ENCODE measurements at regions not wholly inside any gene's neighbourhood (a gene's known extent, or its start where the extent isn't known, plus 50 kb on each side); places are given as distances from the start of the nearest gene placed in this dataset.

DNA sequence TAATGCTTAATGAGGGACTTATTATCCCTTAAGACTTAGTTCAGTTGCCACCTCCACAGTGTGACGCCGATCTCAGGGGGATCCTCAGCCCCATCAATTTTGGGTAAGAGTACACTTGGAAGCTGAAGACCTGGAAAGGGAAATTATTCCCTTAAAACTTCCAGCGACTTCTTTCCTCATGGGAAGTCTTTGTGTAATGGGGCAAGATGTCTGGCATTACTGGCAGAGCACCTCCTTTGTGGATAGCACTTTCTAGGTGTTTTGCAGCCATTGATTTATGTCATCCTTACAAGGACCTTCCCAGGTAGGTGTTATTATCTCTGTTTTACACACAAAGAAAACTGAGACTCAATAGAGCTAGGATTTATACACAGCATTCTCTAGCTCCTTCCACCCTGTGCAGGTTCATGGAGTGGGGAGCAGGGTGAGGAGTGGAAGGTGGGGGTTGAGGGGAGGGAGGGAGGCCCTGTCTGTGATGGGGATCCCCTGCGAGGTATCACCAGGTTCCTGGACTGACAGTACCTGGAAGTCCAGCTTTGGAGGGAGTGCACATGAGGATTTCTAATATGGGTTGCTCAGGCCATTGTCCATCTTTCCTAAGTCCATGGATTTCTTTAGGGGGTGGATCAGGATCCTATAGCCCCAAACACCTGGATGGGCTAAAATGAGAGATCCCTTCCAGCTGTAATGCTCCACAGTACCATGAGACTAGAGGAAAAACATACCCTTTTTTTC is 79.4 kb downstream of the MYCN start:
- DNase-seq (ENCODE audit: low spot score), result no peak

GRCh38 chr2:16019060-16019480 is 78.7 kb downstream of the MYCN start:
- no peak for DNase-seq (ENCODE audit: low spot score)

GRCh38 chr2:16018277-16019059 is 78.1 kb downstream of the MYCN start:
- no peak for DNase-seq (ENCODE audit: low spot score)

- DNase-seq (ENCODE audit: low spot score), result no peak
These were observed 75.9 kb downstream of the MYCN start for GRCh38 chr2:16016282-16016681.

- DNase-seq (ENCODE audit: low spot score), result no peak
These were observed 75.5 kb downstream of the MYCN start for GRCh38 chr2:16015903-16016265.

DNA sequence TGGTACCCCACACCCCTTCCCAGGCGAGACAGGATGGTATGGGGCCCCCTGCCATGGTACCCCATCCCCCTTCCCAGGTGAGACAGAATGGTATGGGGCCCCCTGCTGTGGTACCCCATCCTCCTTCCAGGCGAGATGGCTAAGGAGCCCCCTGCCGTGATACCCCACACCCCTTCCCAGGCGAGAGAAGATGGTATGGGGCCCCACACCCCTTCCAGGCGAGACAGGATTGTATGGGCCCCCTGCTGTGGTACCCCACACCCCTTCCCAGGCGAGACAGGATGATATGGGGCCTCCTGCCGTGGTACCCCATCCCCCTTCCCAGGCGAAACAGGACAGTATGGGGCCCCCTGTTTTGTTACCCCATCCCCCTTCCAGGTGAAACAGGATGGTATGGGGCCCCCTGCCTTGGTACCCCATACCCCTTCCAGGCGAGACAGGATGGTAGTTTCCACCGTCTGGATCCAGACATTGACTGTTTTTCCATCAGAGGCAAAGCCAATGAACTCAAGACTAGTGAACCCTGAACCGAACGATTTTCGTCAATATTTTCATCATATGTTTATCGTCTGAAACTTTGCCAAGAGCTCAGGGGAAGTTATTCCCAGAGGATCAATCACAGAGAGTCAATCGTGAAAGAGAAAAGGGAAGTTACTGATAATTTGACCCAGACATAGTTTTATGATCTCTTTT is 75.0 kb downstream of the MYCN start:
- no peak for DNase-seq (ENCODE audit: low spot score)

- no peak for DNase-seq (ENCODE audit: low spot score)
These were observed 74.5 kb downstream of the MYCN start for GRCh38 chr2:16014802-16015201.

DNA sequence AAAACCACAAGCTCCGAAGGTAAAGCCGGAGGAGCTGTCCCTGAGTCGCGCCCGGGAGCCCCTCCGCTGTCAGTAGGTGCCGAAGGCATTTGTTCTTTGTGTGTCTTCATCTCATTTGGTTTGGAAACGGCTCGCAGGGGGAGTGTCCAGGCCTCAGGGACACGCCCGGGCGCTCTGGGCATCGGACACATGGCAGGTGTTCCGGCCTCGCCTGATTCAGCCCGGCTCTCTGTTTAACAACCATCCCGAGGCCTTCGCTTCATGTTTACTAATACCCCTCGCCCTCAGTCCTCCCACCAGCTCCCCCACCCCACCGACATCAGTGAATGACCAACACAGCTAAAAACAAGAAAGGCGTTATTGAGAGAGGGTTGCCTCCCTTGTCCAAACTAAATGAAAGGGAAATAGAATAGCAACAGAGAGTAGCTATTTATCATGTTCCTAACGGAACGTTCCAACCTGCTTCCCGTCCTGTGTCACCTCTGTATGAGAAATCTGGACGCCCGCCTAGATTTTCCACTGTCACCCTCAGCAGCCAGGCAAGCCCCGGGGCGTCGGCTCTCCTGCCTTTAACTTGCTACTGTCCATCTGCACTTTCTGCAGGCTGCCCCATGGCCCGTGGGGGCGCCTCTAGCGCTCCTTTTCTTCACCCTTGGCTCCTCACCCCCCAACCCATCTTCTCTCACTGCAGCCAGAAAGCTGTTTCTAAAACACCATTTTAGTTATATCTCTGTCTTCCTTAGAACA is 73.9 kb downstream of the MYCN start:
- no peak for DNase-seq (ENCODE audit: low spot score)

DNA sequence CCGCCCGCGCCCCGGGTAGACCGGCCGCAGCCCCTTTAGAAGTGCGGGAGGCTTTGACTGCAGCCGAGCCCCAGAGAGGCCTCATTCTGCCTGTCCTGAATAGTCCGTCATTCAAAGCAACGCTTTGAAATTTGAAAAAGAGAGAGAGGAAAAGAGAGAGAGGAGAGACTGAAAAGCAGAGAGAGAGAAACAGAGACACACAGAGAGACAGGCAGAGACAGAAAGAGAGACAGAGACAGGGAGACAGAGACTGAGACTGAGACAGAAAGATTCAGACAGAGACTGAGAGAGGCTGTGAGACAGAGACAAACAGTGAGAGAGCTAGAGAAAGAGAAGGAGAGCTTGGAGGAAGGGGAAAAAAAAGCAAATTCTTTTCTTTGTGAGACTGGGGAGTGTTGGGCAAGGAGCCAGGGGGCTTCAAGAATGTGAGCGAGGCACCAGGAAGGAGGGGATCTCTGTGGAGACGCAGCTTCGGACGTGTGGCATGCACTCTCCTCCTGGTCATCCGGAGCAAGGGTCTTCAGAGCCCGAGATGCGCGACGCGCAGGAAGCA is 73.1 kb downstream of the MYCN start:
- no peak for DNase-seq (ENCODE audit: low spot score)

GRCh38 chr2:16012626-16013358 is 72.4 kb downstream of the MYCN start:
- no peak for DNase-seq (ENCODE audit: low spot score)

DNA sequence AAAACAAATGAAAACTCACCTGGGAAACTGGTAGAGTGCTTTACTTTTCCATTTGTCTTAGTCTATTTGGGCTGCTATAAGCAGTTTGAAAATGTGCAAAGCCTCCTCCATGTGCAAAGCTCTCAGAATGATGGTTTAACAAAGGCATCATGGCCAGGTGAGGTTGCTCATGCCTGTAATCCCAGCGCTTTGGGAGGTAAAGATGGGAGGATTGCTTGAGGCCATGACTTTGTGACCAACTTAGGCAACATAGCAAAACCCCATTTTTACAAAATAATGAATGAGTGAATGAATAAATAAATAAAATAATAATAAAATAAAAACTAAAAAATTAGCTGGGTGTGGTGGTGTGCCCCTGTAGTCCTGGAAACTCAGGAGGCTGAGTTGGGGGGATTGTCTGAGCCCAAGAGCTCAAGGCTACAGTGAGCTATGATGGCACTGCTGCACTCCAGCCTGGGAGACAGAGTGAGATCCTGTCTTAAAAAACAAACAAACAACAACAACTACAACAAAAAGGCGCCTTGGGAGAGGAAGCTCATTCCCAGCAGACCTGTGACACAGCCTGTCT is 71.8 kb downstream of the MYCN start:
- DNase-seq (ENCODE audit: low spot score), result no peak

- no peak for DNase-seq (ENCODE audit: low spot score)
These were observed 71.2 kb downstream of the MYCN start for GRCh38 chr2:16011621-16011960.

GRCh38 chr2:16010951-16011620 is 70.7 kb downstream of the MYCN start:
- no peak for DNase-seq (ENCODE audit: low spot score)

GRCh38 chr2:16010011-16010410 is 69.7 kb downstream of the MYCN start:
- DNase-seq (ENCODE audit: low spot score), result no peak

GRCh38 chr2:16009560-16009959 is 69.2 kb downstream of the MYCN start:
- DNase-seq (ENCODE audit: low spot score), result no peak

GRCh38 chr2:16008856-16009255 is 68.5 kb downstream of the MYCN start:
- DNase-seq (ENCODE audit: low spot score), result no peak

DNA sequence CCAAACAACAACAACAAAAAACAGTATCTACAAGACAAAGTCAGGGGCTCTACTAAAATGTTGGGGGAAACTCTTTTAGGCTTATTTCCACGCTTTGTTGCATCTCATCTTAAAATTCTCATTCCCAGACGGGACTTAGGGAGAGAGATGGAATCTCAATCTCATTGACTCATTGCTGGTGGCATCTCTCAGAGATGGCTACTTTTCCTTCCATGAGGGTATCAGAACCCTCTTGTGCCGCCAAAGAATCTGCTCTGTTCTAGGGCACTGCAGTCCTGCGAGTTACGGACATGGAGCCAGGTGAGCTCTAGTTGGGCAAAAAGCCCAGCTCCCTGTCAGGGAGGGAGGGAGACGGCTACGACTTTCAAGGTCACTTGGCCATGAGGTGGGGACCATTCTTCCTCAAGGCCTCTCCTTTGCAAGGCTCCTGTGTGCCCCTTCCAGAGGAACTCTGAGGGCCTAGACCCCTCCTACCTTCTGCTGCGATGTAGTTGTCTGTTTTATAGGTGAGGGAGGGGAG is 68.0 kb downstream of the MYCN start:
- no peak for DNase-seq (ENCODE audit: low spot score)

DNA sequence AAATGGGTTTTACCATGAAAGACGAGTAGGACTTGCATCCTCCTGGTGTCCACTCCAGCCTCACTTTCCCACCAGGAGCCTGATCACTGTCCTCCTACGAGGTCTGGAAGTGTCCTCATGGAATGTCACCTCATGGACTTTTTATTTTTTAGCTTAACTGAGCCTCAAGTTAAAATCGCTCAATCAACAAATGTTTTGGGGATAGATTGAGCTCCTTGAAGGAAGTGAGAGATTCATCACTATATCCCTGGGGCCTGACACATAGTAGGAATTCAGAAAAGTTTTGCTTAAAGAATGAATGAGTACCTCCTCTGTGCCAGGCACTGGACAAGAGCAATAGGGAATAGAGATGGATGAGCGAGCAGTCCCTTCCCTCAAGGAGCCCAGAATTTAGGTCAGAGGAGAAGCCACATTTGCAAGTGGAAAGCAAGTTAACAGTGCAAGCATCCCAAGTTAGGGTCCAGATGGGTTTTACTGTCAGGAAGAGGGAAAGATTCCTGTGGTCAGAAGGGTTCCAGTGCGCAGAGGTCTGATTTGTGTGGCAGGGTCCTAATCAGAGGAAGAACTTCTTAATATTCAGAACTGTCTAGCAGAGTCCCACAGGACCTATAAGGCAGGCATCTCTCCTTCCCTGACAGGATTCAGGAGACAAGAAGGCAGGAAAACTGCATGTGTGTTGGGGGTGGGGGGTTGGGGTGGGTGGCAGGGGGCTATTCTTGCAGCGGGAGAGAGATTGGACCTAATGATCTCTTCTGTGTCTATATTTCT is 67.0 kb downstream of the MYCN start:
- no peak for DNase-seq (ENCODE audit: low spot score)

- no peak for DNase-seq (ENCODE audit: low spot score)
These were observed 66.3 kb downstream of the MYCN start for GRCh38 chr2:16006537-16007166.

Measured in NAMALWA (cell line).